HG02885 (cell line): ENCODE measurements at regions not wholly inside any gene's neighbourhood (a gene's known extent, or its start where the extent isn't known, plus 50 kb on each side); places are given as distances from the start of the nearest gene placed in this dataset.

Source experiments
- ATAC-seq: cut with Tn5 transposase; IDR thresholded peaks from one replicate; pipeline ENCODE4 v1.9.1; 2021; ENCODE audit warnings: mild to moderate bottlenecking; ENCODE audit not compliant: unreplicated experiment, poor library complexity

DNA sequence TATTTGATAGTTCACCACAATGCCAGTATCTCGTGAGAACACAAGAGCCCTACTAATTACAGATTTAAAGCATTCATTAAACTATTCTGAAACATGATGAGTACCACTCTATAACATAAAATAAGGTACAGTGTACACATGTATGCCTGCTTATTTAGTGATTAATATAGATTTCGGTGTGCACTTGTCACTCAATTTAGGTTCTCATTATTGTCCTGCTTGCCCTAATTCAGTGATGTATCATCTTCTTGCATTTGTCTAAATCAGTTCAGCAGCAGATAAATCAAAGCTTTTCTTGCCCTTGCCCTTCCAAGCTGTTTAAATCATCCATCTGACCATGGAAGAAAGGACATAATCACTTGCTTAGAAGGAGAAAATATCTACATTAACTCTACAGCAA lies 359.7 kb downstream of the GXYLT1 start:
- ATAC-seq: no peak

DNA sequence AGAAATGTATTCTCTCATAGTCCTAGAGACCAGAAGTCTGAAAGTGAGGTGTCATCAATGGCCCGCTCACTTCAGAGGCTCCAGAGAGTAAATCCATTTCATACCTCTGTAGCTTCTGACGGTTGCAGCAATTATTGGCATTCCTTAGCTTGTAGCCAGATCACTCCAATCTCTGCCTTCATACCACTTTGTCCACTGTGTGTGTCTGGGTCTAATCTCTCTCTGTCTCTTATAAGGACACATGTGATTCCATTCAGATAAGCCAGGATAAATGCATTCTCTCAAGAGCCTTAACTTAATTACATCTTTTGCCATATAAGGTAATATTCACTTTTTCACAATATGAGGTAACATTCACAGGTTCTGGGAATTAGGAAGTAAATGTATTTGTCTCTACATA lies 365.7 kb downstream of the GXYLT1 start:
- ATAC-seq: no peak

DNA sequence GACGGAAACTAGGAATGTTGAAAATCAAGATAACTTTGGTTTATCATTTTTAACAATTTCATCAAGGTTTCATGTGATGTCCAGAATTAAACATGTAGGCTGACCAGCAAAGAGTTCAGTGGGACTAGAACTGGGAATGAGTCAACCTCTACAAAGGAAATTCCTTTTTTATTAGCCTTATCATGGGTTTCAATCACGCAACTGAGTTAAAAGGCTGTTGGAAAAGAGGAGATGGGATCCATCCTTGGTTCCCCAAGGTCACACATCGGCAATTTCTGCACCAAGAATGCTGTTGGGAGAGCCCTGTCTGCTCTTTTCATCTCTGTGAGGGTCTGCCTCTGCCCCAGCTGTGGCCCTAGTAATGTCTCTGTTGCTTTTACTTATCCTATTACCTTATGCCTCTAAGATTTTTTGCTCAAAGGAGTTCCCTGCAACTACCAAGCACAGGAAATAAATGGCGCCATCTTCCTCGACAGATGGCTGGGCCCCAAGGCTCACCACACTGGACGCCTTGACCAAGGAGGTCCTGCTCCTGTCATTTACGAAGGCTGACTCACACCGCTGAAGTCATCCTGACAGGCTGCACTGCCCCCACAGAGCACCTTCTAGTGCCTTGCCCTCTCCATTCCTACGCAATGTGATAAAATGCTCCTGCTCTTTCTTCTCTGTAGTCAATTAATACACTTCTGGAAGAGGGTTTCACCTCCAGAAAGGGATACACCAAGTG lies 367.4 kb downstream of the GXYLT1 start:
- ATAC-seq: no peak

DNA sequence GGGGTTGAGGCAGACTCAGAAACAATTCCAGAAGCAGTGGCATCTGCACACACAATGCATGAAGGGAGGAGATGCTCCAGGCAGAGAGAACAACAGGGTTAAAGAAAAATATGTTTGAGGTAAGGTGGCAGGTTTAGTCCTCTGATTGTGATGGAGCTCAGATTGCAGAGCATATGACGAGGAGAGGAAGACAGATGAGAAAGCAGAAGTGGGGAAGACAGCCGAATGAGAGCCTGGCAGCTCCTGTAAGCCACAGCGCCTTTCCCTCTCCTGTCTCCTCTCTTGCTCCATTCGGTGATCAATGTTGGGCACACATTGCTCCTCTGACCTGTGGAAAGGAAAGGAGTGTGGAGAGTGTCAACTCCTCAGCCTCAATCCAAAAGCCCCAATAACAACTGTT lies 372.2 kb downstream of the GXYLT1 start:
- ATAC-seq: no peak

DNA sequence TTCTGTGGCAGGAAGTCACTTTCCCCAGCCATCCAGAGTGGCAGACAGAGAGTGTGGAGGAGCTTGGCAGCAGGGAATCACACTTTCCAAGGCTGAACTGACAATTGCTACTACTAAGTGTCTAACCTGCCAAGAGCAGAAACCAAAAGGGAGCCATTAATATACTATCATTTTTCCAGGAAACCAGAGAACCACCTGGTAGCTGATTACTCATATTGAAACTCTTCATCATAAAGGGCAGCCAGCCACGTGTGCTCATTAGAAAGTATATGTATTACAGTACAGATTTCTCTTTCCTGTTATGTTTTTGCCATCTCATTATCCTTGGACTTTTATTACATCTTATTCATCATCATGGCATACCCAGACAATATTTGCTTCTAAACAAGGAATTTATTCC lies 374.9 kb downstream of the GXYLT1 start:
- no peak for ATAC-seq

DNA sequence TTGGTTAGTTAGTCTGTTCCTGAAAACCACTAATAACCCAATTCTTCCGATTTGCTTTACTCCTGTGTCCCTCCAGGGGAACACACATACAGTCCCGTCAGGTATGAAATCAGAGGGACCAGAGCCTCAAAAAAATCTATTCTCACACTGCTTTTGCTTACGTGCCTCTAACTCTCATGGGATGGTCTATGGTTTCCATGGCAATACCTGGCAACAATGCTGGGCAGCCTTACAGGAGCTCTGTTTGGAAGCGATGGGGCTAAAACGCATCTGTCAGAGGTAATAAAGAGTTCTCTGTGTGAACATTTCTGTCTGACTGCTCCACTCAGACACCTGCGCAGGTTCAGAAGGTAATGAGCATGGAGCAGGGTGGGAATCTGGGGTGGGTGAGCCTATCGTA lies 376.2 kb downstream of the GXYLT1 start:
- ATAC-seq: no peak

GRCh38 chr12:41762691-41763090 lies 382.0 kb downstream of the GXYLT1 start:
- ATAC-seq: no peak

DNA sequence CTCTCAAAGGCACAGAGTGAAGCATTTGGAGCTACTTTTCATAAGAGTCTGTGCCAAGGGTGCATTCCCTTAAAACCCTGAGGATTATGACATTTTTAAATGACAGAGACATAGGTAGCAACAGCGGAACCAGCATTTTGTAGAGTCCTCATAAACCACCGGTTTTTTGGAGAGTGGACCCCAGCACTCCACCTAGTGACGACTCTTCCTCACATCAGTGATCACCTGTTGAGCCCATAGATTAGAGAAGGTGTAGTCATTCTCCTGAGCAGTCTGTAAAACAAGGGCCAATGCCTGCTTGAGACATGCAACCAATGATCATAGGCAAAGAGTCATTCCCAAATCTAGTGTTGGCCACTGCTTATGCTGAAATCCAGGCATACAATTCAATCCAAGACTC lies 399.1 kb downstream of the GXYLT1 start:
- ATAC-seq: no peak

- ATAC-seq: no peak
Observed at GRCh38 chr12:41743835-41744234, 400.8 kb downstream of the GXYLT1 start.

DNA sequence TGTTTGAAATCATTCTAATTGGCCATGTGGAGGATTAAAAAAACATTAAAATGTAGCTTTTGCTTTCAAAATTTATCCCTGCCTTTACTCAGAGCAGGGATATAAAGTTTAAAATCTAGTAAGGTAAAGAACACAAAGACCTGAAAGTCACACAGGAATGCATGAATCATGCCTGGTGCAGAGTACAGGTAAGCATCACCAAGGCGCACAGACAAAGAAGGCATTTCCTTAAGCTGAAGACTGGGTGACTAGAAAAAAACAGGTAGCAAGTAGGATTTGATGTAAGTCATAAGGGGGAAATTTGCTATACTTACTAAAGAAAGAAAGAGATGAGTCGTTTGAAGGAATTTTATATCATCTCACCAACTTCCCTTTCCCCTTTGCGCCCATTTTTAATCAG lies 405.6 kb downstream of the GXYLT1 start:
- no peak for ATAC-seq

DNA sequence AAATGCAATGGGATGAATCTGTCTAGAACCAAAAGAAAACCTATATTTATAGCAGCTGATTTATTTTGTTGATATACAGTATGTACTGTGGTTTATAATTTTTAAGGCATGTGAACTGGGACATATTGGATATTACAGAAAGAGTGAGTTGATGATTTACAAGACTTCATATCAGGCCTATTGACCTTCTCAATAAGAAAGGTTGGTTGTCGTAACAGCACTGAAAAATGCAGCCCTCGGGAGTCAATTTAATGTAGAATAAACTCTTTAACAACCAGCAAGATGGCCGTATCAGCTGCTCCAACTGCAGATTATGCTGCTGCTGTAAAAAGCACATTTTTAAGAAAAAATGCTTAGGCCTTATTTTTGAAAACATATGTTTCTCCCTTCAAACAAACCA lies 407.3 kb downstream of the GXYLT1 start:
- ATAC-seq: no peak

DNA sequence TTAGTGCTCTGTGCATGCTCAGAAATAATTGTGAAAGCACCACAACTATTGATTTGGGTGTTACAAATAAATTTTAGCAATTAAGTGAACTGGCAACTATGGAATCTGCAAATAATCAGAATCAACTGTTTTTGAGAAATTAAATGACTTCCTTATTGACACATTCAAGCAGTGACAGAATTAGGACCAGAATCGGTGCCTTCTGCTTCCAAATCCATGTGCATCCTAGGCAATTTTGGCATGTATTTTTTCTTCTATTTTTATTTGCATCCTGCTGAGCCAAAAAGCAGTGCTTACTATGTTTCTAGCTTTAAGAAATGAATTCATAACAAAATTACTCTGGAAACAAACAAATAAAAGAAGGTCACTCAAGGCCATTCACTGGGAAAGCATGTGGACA lies 408.2 kb downstream of the GXYLT1 start:
- no peak for ATAC-seq

- ATAC-seq: no peak
Observed at GRCh38 chr12:41731691-41732090, 413.0 kb downstream of the GXYLT1 start.

- no peak for ATAC-seq
Observed at GRCh38 chr12:41731061-41731460, 413.6 kb downstream of the GXYLT1 start.

GRCh38 chr12:41724216-41724615 lies 420.5 kb downstream of the GXYLT1 start:
- ATAC-seq: no peak

DNA sequence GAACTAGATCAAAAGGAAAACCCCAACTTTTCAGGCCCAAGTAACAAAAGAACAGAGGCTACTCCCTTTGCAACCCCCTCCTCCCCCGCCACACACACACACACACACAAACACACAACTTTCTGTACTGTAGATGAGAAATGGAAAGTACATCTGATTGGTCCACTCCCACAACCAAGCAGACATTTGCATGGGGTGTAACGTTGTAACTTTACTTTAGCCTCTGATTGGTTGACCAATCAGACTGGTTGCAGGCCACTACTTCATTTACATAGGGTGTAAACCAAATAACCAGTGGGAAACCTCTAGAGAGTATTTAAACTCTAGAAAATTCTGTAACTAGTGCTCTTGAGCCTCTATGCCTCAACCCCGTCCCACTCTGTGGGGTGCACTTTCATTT lies 425.5 kb downstream of the GXYLT1 start:
- ATAC-seq: no peak

GRCh38 chr12:41715256-41715655 lies 429.4 kb downstream of the GXYLT1 start:
- ATAC-seq: no peak

GRCh38 chr12:41709463-41710285 lies 435.0 kb downstream of the GXYLT1 start:
- no peak for ATAC-seq

DNA sequence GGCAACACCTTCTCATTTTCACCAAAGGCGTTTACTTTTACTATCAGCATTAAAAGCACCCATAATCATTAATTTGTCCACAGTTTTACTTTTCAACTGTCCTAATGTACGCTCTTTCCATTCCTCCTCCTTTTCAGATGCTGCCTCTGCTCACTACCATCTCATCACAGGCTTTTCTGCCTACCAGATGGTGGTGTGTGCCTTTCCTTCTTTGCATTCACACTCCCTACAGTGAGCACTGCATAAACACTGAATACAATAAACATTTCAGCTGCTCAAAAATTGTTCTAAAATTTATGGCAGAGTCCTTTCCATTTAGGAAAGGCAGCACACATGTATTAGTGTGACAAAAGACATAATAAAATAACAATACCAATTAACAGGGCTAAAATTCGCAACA lies 435.7 kb downstream of the GXYLT1 start:
- no peak for ATAC-seq

DNA sequence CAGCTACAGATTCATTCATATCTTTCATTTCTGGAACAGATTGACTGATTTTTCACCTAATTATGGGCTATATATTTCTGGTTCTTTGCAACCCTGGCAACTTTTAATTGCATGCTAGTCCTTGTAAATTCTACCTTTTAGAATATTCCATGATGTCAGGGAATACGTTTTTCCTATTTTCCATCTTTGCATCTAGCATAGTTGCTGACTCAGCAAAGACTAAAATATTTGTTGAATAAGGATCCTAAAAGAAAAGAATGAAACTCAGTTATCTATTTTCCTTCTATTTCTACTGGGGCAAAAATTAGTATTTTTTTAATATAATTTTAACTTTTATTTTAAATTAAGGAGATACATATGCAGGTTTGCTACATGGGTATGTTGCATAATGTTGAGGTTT lies 438.3 kb downstream of the GXYLT1 start:
- no peak for ATAC-seq

DNA sequence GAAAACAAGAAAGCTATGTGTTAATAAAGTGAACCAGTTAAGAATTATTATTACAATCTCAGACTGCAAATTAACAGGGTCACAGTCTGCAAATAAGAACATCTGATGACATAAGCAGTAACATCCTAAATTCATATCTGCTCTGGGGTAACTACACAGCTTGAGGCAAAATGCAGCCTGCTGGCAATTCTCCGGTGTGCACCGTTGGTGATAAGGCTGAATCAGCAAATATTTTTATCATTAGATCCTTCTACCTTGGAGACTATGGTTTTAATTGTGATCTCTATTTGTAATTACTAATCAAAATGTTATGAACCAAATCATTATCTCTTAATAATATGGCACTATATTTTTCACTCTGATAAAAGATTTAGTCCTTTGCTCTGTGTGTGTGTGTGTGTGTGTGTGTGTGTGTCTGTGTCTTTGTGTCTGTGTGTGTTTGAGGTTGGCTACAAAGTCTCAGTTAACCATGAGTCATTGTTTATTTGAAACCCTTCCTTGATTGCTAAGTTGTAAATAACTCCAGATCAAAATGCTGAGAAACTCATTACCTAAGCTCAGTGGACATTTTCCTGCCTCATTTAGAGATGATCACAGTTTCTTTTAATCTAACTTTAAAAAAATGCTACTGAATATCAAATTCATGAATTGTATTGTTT lies 442.6 kb downstream of the GXYLT1 start:
- ATAC-seq: no peak
